ENCODE measurements at regions not wholly inside any gene's neighbourhood (a gene's known extent, or its start where the extent isn't known, plus 50 kb on each side); places are given as distances from the start of the nearest gene placed in this dataset.

- no peak for DNase-seq (ENCODE audit: low read depth)
- H3K36me3 ChIP-seq (ENCODE audit: control insufficient read depth, insufficient read depth, low read length), result no peaks in the 10 kb centered on the region
- TF ChIP-seq, protein P1, sequence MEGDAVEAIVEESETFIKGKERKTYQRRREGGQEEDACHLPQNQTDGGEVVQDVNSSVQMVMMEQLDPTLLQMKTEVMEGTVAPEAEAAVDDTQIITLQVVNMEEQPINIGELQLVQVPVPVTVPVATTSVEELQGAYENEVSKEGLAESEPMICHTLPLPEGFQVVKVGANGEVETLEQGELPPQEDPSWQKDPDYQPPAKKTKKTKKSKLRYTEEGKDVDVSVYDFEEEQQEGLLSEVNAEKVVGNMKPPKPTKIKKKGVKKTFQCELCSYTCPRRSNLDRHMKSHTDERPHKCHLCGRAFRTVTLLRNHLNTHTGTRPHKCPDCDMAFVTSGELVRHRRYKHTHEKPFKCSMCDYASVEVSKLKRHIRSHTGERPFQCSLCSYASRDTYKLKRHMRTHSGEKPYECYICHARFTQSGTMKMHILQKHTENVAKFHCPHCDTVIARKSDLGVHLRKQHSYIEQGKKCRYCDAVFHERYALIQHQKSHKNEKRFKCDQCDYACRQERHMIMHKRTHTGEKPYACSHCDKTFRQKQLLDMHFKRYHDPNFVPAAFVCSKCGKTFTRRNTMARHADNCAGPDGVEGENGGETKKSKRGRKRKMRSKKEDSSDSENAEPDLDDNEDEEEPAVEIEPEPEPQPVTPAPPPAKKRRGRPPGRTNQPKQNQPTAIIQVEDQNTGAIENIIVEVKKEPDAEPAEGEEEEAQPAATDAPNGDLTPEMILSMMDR (IDR thresholded peaks at IDR 0.05; ENCODE audit: insufficient read depth, low read length, severe bottlenecking), result no peak
- no peak for FAIRE-seq
- H3K27me3 ChIP-seq (ENCODE audit: control insufficient read depth, insufficient read depth, low read length), result peaks cover 1% of the 10 kb centered on the region
- no peak overlapping the region for H3K4me3 ChIP-seq (ENCODE audit: low read depth, low read length)
These were observed 72.1 kb upstream of the STK32A start for GRCh38 chr5:147162740-147163139.

DNA sequence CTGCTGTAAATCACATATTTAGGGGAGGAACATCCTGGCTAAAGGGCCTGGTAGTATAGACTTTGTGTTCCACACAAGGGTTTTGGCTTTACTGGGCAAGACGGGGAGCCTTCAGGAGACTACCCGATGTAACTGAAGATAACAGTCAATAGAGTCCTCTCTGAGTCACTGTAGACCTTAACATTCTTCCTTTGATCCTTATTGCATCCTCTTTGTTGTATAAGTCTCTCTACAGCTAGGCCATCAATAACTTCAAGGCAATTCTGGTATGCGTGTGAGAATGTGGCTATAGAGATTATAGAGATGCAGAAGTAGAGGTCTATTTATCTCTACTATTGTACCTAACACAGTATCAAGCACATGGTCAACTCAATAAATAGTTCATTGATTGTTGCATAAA, 67.3 kb upstream of the STK32A start:
- TF ChIP-seq, protein P1 (IDR thresholded peaks at IDR 0.05; ENCODE audit: insufficient read depth, low read length, severe bottlenecking), result no peak
- no peaks in the 10 kb centered on the region for H3K27me3 ChIP-seq (ENCODE audit: control insufficient read depth, insufficient read depth, low read length)
- DNase-seq (ENCODE audit: low read depth), result no peak
- H3K36me3 ChIP-seq (ENCODE audit: control insufficient read depth, insufficient read depth, low read length), result no peaks in the 10 kb centered on the region
- no peak overlapping the region for H3K4me3 ChIP-seq (ENCODE audit: low read depth, low read length)
- FAIRE-seq, result no peak

DNA sequence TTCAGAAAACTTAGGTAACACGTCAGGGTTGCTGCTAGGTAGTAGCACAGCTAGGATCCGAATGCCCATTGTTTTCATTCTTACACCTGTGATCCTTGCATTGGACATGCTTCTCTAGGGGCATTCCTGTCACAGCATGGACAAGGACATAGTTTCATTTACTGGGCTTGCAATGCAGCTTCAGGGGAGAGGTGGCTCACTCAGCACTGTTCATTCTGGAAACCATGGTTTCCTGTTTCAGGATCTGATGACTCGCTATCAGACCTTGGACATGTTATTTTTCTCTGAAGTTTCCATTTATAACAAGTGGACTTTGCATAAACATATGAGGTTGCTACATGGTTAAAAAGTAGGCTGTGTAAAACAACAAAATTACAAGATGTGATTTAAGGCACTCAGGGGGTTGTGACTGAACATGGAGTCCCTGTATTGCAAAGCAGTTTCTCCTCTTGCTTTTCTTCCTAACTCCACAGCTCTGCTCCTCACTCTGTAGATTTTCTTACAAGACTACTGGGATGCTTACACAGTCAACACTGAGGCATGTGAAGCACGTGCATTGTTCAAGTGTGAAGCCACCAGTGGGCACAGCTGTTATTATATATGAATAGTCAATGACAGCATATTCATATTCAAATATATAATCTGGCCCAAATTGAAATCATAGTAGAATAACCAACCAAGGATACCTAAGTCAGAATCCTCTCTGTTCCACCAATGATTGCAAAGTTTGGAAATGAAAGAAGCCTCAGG, 66.1 kb upstream of the STK32A start:
- FAIRE-seq, result no peak
- TF ChIP-seq, protein P1 (IDR thresholded peaks at IDR 0.05; ENCODE audit: insufficient read depth, low read length, severe bottlenecking), result no peak
- DNase-seq (ENCODE audit: low read depth), result peak; percentile 37
- H3K27me3 ChIP-seq (ENCODE audit: control insufficient read depth, insufficient read depth, low read length), result no peaks in the 10 kb centered on the region
- no peaks in the 10 kb centered on the region for H3K36me3 ChIP-seq (ENCODE audit: control insufficient read depth, insufficient read depth, low read length)
- H3K4me3 ChIP-seq (ENCODE audit: low read depth, low read length), result no peak overlapping the region

GRCh38 chr5:147169399-147169798, 65.4 kb upstream of the STK32A start:
- Histone ChIP-seq H3K27me3 (ENCODE audit: control insufficient read depth, insufficient read depth, low read length) (no peaks in the 10 kb centered on the region), H3K4me3 (ENCODE audit: low read depth, low read length) (no peak overlapping the region), H3K36me3 (ENCODE audit: control insufficient read depth, insufficient read depth, low read length) (no peaks in the 10 kb centered on the region)
- FAIRE-seq, result no peak
- peak; percentile 40 for DNase-seq (ENCODE audit: low read depth)
- TF ChIP-seq, protein P1 (IDR thresholded peaks at IDR 0.05; ENCODE audit: insufficient read depth, low read length, severe bottlenecking), result no peak

- no peak overlapping the region for H3K4me3 ChIP-seq (ENCODE audit: low read depth, low read length)
- FAIRE-seq (no peak), DNase-seq (ENCODE audit: low read depth) (no peak)
- H3K27me3 ChIP-seq (ENCODE audit: control insufficient read depth, insufficient read depth, low read length), result no peaks in the 10 kb centered on the region
- no peaks in the 10 kb centered on the region for H3K36me3 ChIP-seq (ENCODE audit: control insufficient read depth, insufficient read depth, low read length)
- TF ChIP-seq, protein P1 (IDR thresholded peaks at IDR 0.05; ENCODE audit: insufficient read depth, low read length, severe bottlenecking), result no peak
These were observed 64.9 kb upstream of the STK32A start for GRCh38 chr5:147169901-147170300.

DNA sequence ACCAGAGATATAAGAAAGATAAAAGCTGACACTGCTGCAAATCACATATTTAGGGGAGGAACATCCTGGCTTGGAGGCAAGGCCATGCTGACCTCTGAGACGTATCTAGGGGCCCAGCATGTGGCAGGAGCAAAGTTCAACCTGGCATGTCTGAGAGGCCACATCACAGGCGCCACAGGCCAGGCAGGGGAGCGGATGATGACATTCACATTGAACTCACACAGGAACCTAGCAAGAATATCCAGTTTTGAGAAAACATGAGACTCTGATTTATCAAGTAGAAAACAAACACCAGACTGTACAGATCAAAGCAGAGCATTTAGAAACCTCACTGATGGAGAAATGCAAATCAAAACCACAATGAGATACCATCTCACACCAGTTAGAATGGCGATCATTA, 64.2 kb upstream of the STK32A start:
- DNase-seq (ENCODE audit: low read depth) (no peak), FAIRE-seq (no peak)
- no peaks in the 10 kb centered on the region for H3K36me3 ChIP-seq (ENCODE audit: control insufficient read depth, insufficient read depth, low read length)
- H3K27me3 ChIP-seq (ENCODE audit: control insufficient read depth, insufficient read depth, low read length), result no peaks in the 10 kb centered on the region
- no peak overlapping the region for H3K4me3 ChIP-seq (ENCODE audit: low read depth, low read length)
- TF ChIP-seq, protein P1 (IDR thresholded peaks at IDR 0.05; ENCODE audit: insufficient read depth, low read length, severe bottlenecking), result no peak

All from bronchial epithelial cell (primary cell).